Fibroblast of skin of left quadriceps (primary cell): ENCODE measurements at regions not wholly inside any gene's neighbourhood (a gene's known extent, or its start where the extent isn't known, plus 50 kb on each side); places are given as distances from the start of the nearest gene placed in this dataset.

Experiments used
- DNase-seq, 2 experiments: peaks; one replicate each; pipeline ENCODE4 v3.0.0-alpha.2; 2013; ENCODE audit warnings: low read depth in 2 of 2

GRCh38 chr3:153072382-153072781 is 89.6 kb upstream of the RAP2B start:
- DNase-seq: no peak

DNA sequence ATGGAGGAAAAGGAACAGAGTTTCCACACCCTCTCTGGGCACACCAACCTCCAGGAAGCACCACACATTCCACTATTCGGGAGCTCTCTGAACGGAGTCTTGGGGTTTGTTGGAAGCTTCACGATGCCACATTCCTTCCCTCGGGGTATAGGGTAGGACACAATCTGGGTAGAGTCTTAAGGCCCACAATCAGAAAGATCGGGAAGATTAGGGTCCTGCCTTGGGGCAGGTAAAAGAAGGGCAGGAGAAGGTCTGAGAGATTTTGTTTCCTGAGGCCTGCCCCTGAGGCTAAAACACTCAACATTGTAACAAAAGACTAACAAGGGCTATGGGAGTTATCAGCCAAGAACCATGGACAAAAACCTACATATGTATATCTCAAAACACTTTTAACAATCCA is 89.2 kb upstream of the RAP2B start:
- no peak for DNase-seq

DNA sequence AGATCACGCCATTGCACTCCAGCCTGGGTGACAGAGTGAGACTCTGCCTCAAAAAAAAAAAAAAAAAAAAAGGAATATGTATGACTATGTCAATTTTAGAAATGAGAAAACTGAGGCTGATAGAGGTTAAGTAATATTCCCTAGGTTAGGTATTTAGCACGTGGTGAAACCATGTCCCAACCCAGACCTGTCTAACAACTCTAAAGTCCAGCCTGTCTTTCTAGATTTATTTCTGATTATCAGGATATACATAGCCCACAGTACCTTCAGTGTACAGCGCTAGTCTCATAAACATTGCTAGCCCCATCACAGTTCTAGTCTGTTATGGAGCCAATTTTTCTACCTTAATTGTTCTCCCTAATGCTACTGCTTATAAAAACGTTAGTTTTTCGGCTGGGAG is 88.4 kb upstream of the RAP2B start:
- DNase-seq: no peak

GRCh38 chr3:153078826-153079225 is 83.2 kb upstream of the RAP2B start:
- no peak for DNase-seq

GRCh38 chr3:153079386-153079785 is 82.6 kb upstream of the RAP2B start:
- DNase-seq: no peak

GRCh38 chr3:153080778-153081240 is 81.2 kb upstream of the RAP2B start:
- DNase-seq: no peak

DNA sequence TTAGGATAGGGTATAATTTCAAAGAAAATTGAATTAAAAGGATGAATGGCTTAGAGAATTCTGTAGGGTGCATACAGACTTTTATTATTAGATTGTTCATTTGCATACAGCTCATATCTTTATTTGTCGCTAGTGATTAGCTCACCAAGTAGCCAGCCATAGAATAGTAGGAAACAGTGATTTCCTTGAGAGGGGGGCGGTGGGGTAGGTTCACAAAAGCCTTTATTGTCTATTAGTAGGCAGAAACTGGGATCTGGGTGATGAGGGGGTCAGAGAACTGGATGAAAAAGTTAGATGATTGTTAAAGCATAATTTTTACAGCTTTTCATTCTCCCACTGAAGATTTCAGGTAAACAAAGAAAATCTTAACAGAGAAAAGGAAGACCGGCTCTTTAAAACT is 77.6 kb upstream of the RAP2B start:
- no peak for DNase-seq

GRCh38 chr3:153087595-153088566 is 74.1 kb upstream of the RAP2B start:
- peak; percentile 87 to 89 for DNase-seq

DNA sequence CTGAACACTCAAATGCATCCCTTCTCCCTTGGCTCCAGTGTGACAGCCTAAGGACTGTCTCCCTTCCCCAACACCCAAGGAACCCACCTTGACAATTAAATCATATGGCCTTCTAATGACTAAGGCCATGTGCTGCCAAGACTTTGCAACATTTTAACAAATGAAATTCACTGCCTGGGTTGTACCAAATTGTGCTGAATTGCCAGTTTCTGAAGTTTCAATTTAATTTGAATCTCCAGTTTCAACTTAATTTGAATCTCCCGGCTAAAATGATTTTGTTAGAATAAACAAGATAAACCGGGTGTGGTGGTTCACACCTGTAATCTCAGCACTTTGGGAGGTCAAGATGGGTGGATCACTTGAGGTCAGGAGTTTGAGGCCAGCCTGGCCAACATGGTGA is 72.4 kb upstream of the RAP2B start:
- no peak for DNase-seq

GRCh38 chr3:153090973-153091372 is 71.1 kb upstream of the RAP2B start:
- no peak for DNase-seq

DNA sequence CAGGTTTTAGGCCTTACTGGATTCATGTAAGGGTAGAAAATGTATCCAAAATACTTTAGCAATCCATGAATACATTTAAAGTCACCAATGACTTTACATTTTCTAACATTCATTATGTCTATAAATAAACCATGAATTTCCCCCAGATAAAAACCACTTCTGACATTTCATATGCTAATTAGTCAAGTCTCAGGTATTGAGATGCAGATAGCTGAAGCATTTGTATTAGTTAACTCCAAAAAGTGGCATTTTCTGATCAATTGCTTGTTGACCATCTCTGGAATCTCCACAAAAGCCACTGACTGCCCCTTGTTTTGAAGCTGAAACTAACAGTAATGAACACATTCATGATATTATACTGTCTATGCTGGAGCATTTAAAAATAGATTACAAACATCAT is 68.4 kb upstream of the RAP2B start:
- DNase-seq: no peak

DNA sequence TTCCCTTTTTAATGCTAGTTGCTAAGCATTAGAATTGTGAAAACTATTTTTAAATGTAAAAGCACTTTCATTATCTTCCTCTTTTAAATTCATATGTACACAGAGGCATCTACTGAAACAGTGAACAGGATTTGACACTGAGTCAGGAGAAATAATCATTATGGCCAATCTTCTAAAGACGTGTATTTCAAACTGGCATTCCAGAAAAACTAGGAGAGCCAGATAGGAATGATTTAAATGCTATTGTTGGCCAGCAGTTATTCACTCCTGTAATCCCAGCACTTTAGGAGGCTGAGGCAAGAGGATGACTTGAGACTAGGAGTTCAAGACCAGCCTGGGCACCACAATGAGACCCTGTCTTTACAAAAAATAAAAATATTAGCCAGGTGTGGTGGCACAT is 67.6 kb upstream of the RAP2B start:
- DNase-seq: no peak

GRCh38 chr3:153095441-153095840 is 66.6 kb upstream of the RAP2B start:
- DNase-seq: no peak

- DNase-seq: no peak
Observed at GRCh38 chr3:153096731-153097131, 65.3 kb upstream of the RAP2B start.

GRCh38 chr3:153097213-153097612 is 64.8 kb upstream of the RAP2B start:
- DNase-seq: no peak

- DNase-seq: no peak
Observed at GRCh38 chr3:153099131-153099530, 62.9 kb upstream of the RAP2B start.

DNA sequence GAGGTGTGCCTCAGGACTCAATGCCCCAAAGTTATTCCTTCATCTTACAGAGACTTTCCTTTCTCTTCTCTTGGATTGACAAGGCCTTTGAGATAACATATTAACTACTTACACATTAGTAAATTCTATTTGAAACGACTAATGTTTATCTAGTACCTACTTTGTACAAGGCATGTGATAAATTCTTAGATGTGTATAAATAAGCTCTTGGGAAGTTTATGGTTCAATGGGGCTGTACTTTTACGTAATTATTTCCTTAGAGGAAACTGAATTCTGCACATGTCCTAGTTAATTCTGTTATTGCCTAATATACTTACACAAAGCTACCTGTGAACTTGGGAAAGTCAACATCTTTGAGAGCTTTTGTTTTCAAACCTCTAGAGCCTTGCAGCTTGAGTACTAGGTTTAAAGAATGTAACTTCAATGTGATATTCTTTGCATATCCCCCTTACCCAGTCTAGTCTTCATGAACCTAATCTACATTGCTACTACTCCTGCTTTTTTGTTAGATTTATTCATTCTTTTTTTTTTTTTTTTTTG is 58.5 kb upstream of the RAP2B start:
- no peak for DNase-seq

- no peak for DNase-seq
Observed at GRCh38 chr3:153110041-153110440, 52.0 kb upstream of the RAP2B start.

- DNase-seq: peak; percentile 48 to 49
Observed at GRCh38 chr3:153111016-153111415, 51.0 kb upstream of the RAP2B start.
